HEK293T (cell line): ENCODE measurements at regions not wholly inside any gene's neighbourhood (a gene's known extent, or its start where the extent isn't known, plus 50 kb on each side); places are given as distances from the start of the nearest gene placed in this dataset.

ENCODE experiments used
- CTCF ChIA-PET: fragments of 350-600 bp; formaldehyde crosslinking; extraction: SDS; loops from one replicate; lab custom pipeline; 2021; ENCODE audit warnings: antibody characterized with exemption, inconsistent platforms; lab: Yijun Ruan, JAX
- POLR2A ChIA-PET: fragments of 350-600 bp; formaldehyde crosslinking; extraction: SDS; loops from one replicate; lab custom pipeline; 2020; ENCODE audit warnings: antibody characterized with exemption, inconsistent platforms; lab: Yijun Ruan, JAX
- DNase-seq: peaks from one replicate; pipeline ENCODE4 v3.0.0; 2012; ENCODE audit warnings: mixed read lengths; ENCODE audit errors: extremely low spot score
- ARNT ChIP-seq: fragments of 450-650 bp; IDR thresholded peaks from 2 replicates; pipeline ENCODE4 v1.6.1; 2017; ENCODE audit warnings: mild to moderate bottlenecking
- BHLHE40 ChIP-seq: fragments of 450-650 bp; IDR thresholded peaks from 2 replicates; pipeline ENCODE4 v1.6.1; 2016; ENCODE audit warnings: mild to moderate bottlenecking, moderate library complexity, borderline replicate concordance
- CTBP1 ChIP-seq: fragments of 450-650 bp; IDR thresholded peaks from 2 replicates; pipeline ENCODE4 v1.6.1; 2016; ENCODE audit warnings: borderline replicate concordance
- ELF4 ChIP-seq: fragments of 450-650 bp; IDR thresholded peaks from 2 replicates; pipeline ENCODE4 v1.6.1; 2017; ENCODE audit warnings: antibody characterized with exemption
- FOXA1 ChIP-seq: fragments of 450-650 bp; IDR thresholded peaks from 2 replicates; pipeline ENCODE4 v1.6.1; 2016; ENCODE audit warnings: mild to moderate bottlenecking
- FOXK2 ChIP-seq: fragments of 450-650 bp; IDR thresholded peaks from 2 replicates; pipeline ENCODE4 v1.6.1; 2016; ENCODE audit warnings: mild to moderate bottlenecking
- FOXM1 ChIP-seq: fragments of 450-650 bp; IDR thresholded peaks from 2 replicates; pipeline ENCODE4 v1.6.1; 2017; ENCODE audit warnings: mild to moderate bottlenecking, borderline replicate concordance
- HDGF ChIP-seq: fragments of 450-650 bp; IDR thresholded peaks from 2 replicates; pipeline ENCODE4 v1.6.1; 2017; ENCODE audit warnings: antibody characterized with exemption, borderline replicate concordance
- L3MBTL2 ChIP-seq: fragments of 450-650 bp; conservative IDR thresholded peaks from 2 replicates; pipeline ENCODE4 v1.6.1; 2016; ENCODE audit warnings: mild to moderate bottlenecking
- LEF1 ChIP-seq: fragments of 450-650 bp; IDR thresholded peaks from 2 replicates; pipeline ENCODE4 v1.6.1; 2017; ENCODE audit warnings: mild to moderate bottlenecking, borderline replicate concordance
- NFRKB ChIP-seq: fragments of 450-650 bp; IDR thresholded peaks from 2 replicates; pipeline ENCODE4 v1.6.1; 2016; ENCODE audit warnings: mild to moderate bottlenecking, moderate library complexity
- SP1 ChIP-seq: fragments of 450-650 bp; IDR thresholded peaks from 2 replicates; pipeline ENCODE4 v1.6.1; 2017
- SUZ12 ChIP-seq: fragments of 450-650 bp; IDR thresholded peaks from 2 replicates; pipeline ENCODE4 v1.6.1; 2016; ENCODE audit warnings: mild to moderate bottlenecking
- TARDBP ChIP-seq: fragments of 450-650 bp; IDR thresholded peaks from 2 replicates; pipeline ENCODE4 v1.6.1; 2016
- ZNF384 ChIP-seq: fragments of 450-650 bp; IDR thresholded peaks from 2 replicates; pipeline ENCODE4 v1.6.1; 2016
- TF ChIP-seq, protein P1 (sequence below): fragments of 450-650 bp; IDR thresholded peaks from 2 replicates; pipeline ENCODE4 v1.6.1; 2016

- POLR2A ChIA-PET = no interaction called here
- no peak for DNase-seq
- TF ChIP-seq, protein P1, sequence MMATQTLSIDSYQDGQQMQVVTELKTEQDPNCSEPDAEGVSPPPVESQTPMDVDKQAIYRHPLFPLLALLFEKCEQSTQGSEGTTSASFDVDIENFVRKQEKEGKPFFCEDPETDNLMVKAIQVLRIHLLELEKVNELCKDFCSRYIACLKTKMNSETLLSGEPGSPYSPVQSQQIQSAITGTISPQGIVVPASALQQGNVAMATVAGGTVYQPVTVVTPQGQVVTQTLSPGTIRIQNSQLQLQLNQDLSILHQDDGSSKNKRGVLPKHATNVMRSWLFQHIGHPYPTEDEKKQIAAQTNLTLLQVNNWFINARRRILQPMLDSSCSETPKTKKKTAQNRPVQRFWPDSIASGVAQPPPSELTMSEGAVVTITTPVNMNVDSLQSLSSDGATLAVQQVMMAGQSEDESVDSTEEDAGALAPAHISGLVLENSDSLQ = no peak
- TF ChIP-seq TARDBP = no peak
- TF ChIP-seq LEF1 = no peak
- TF ChIP-seq ZNF384 = no peak
- TF ChIP-seq NFRKB = no peak
- no peak for TF ChIP-seq FOXM1
- no peak for TF ChIP-seq SUZ12
- no peak for TF ChIP-seq ARNT
- no peak for TF ChIP-seq ELF4
- no peak for TF ChIP-seq CTBP1
- no peak for TF ChIP-seq FOXK2
- no peak for TF ChIP-seq L3MBTL2
- CTCF ChIA-PET = no interaction called here
Observed at GRCh38 chr17:5730373-5730772, 146.1 kb upstream of the NLRP1 start.

GRCh38 chr17:5740937-5741336 lies 156.6 kb upstream of the NLRP1 start:
- CTCF ChIA-PET = no interaction called here
- TF ChIP-seq FOXK2 (no peak), ZNF384 (no peak), LEF1 (no peak), ELF4 (no peak), FOXM1 (no peak), BHLHE40 (no peak), SP1 (no peak), HDGF (no peak), ARNT (no peak), CTBP1 (no peak), TARDBP (no peak), L3MBTL2 (no peak), FOXA1 (no peak), SUZ12 (no peak), NFRKB (no peak)
- TF ChIP-seq, protein P1 = no peak
- POLR2A ChIA-PET = no interaction called here
- DNase-seq = no peak

DNA sequence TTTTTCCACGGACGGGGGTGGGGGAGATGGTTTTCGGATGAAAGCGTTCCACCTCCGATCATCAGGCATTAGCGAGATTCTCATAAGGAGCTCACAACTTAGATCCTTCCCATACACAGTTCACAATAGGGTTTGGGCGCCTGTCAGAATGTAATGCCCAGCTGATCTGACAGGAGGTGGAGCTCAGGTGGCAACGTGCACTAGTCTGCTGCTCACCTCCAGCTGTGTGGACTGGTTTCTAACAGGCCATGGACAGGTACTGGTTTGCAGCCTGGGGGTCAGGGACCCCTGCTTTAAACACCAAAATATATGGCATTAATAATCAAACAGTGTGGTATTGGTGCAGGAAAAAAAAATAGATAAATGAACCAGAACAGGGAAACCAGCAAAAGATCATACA lies 157.5 kb upstream of the NLRP1 start:
- ChIA-PET POLR2A (no interaction called here), CTCF (no interaction called here)
- no peak for DNase-seq
- TF ChIP-seq HDGF (no peak), NFRKB (no peak), CTBP1 (no peak), ZNF384 (no peak)

DNA sequence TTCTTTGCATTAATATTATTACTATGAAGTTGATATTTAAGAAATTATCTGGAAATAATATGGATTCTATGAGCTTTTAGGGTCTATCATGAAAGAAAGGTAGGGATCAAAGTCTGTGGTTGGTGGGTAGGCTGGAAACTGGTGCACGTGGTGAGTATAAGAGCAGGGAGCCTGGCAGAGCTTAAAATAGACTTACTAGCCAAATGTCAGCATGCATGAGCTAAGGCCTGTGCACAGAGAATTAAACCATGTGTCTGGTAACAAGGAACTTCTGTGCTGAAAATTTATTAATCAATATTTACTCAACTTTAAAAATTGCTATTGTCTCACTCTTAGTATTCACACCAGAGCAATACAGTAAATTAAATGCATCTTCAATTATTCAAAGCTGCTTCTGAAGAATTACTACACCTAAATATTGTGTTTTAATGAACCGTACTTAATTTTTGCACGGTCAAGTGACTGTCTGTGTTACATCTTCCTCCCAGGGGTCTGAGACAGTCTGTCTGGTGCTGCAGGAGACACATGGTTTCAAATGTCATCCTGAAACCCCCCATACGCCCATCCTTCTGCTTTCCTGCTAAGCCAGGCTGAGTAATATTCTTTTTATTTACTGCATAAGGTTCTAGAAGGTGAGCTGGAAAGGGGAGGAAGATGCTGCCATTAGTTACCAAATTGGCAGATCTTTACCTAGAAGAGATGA lies 161.0 kb upstream of the NLRP1 start:
- TF ChIP-seq FOXK2 = no peak
- no peak for TF ChIP-seq LEF1
- TF ChIP-seq ELF4 = no peak
- TF ChIP-seq FOXM1 = no peak
- no peak for TF ChIP-seq SP1
- TF ChIP-seq FOXA1 = no peak
- TF ChIP-seq CTBP1 = no peak
- no peak for TF ChIP-seq ZNF384
- no peak for TF ChIP-seq L3MBTL2
- DNase-seq = no peak
- CTCF ChIA-PET = no interaction called here
- POLR2A ChIA-PET = no interaction called here

- ChIA-PET CTCF (no interaction called here), POLR2A (interaction anchor here (1.0 kb wide), 1 partner anchor 10 kb away, joined by 4 read pairs; no protein-coding TSS in a partner anchor)
- no peak for TF ChIP-seq SP1
- TF ChIP-seq L3MBTL2 = no peak
- no peak for TF ChIP-seq LEF1
- no peak for TF ChIP-seq HDGF
- TF ChIP-seq ELF4 = no peak
- no peak for TF ChIP-seq FOXK2
- no peak for TF ChIP-seq SUZ12
- no peak for TF ChIP-seq BHLHE40
- TF ChIP-seq NFRKB = no peak
- no peak for TF ChIP-seq CTBP1
- TF ChIP-seq FOXM1 = no peak
- TF ChIP-seq ZNF384 = no peak
- TF ChIP-seq TARDBP = no peak
- TF ChIP-seq FOXA1 = no peak
- TF ChIP-seq, protein P1 = no peak
- no peak for TF ChIP-seq ARNT
- DNase-seq = no peak
Observed at GRCh38 chr17:5747276-5747675, 163.0 kb upstream of the NLRP1 start.

DNA sequence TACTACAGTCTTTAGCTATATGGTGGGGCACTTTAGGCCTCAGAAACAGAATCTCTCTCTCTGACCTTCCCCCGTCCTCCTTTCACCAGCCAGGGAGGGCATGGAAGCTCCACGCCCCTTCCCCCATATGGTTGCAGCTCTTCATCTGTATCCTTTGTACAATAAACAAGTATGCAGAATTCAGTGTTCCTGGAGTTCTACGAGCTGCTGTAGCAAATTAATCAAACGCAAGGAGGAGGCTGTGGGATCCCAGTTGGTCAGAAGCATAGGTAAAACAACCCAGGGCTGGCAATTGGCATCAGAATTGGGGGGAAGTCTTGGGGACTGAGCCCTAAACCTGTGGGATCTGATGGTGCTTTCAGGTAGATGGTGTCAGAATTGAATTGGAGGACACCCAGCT lies 163.7 kb upstream of the NLRP1 start:
- ChIA-PET CTCF (no interaction called here), POLR2A (interaction anchor here (1.0 kb wide), 1 partner anchor 11 kb away, joined by 4 read pairs; no protein-coding TSS in a partner anchor)
- TF ChIP-seq SP1 = no peak
- TF ChIP-seq FOXA1 = no peak
- TF ChIP-seq, protein P1 = no peak
- TF ChIP-seq NFRKB = no peak
- TF ChIP-seq SUZ12 = no peak
- no peak for TF ChIP-seq ARNT
- no peak for TF ChIP-seq TARDBP
- no peak for TF ChIP-seq FOXK2
- DNase-seq = no peak
